ENCODE measurements at regions not wholly inside any gene's neighbourhood (a gene's known extent, or its start where the extent isn't known, plus 50 kb on each side); places are given as distances from the start of the nearest gene placed in this dataset.
"Not testable (repeated sequence)": the region's sequence is repeated elsewhere in the genome, so short reads cannot be mapped to it uniquely, and the experiment has no call there.

DNA sequence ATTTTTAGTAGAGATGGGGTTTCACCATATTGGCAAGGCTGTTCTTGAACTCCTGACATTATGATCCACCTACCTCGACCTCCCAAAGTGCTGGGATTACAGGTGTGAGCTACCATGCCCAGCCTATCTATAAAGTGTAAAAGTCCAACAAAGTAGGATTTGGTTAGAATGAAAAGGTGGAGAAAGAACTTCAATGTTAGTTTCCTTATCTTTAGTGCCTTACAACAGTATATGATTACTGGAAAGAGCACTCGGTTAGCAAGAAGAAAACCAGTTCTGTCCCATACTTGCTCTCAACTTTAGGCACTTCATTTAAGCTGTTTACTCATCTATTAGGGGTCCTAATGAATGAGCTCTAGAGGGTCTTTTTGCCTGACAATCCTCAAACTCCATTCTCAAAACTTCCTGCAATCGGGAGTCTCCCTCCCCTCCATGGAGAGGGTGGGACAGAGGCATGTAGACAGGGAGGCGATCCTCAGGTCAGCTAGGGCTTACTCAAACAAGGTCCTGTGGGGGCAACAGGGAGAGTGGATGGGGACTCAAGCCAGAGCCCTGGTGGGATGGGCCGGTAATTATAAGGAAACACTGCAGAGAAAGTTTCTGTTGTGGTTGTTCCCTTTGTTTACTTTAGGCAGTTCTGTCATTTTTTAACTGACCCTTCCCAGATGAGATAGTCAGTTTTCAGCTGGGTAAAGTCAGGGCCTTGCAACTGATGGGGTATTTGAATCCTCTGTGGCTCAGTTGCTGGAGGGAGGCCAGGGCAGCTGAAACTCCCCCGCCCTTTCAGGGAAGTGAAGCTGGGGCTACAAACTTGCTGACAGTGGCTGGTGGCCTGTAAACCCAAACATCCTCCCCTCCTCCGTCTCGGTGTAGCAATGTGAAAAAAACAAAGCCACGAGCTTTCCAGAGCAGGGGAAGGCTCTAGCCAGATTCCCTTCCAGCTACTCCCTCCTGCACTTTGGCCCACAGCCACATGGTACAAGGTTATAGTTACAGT lies 64.4 kb upstream of the NOTCH2NLA start:
- TF ChIP-seq, protein P1, sequence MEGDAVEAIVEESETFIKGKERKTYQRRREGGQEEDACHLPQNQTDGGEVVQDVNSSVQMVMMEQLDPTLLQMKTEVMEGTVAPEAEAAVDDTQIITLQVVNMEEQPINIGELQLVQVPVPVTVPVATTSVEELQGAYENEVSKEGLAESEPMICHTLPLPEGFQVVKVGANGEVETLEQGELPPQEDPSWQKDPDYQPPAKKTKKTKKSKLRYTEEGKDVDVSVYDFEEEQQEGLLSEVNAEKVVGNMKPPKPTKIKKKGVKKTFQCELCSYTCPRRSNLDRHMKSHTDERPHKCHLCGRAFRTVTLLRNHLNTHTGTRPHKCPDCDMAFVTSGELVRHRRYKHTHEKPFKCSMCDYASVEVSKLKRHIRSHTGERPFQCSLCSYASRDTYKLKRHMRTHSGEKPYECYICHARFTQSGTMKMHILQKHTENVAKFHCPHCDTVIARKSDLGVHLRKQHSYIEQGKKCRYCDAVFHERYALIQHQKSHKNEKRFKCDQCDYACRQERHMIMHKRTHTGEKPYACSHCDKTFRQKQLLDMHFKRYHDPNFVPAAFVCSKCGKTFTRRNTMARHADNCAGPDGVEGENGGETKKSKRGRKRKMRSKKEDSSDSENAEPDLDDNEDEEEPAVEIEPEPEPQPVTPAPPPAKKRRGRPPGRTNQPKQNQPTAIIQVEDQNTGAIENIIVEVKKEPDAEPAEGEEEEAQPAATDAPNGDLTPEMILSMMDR (IDR thresholded peaks at IDR 0.05) = not testable (repeated sequence)
- TF ChIP-seq, protein P2, sequence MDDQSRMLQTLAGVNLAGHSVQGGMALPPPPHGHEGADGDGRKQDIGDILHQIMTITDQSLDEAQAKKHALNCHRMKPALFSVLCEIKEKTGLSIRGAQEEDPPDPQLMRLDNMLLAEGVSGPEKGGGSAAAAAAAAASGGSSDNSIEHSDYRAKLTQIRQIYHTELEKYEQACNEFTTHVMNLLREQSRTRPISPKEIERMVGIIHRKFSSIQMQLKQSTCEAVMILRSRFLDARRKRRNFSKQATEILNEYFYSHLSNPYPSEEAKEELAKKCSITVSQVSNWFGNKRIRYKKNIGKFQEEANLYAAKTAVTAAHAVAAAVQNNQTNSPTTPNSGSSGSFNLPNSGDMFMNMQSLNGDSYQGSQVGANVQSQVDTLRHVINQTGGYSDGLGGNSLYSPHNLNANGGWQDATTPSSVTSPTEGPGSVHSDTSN (IDR thresholded peaks at IDR 0.05) = not testable (repeated sequence)
- not testable (repeated sequence) for TF ChIP-seq RAD21 (conservative IDR thresholded peaks at IDR 0.05 in 1 of 2, IDR thresholded peaks at IDR 0.05 in 1 of 2); POLR2A (IDR thresholded peaks at IDR 0.05; ENCODE audit: low read length); CHD2 (IDR thresholded peaks at IDR 0.05; ENCODE audit: low read length, partially characterized antibody)
- TF ChIP-seq, protein P3, sequence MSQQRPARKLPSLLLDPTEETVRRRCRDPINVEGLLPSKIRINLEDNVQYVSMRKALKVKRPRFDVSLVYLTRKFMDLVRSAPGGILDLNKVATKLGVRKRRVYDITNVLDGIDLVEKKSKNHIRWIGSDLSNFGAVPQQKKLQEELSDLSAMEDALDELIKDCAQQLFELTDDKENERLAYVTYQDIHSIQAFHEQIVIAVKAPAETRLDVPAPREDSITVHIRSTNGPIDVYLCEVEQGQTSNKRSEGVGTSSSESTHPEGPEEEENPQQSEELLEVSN (IDR thresholded peaks at IDR 0.05; ENCODE audit: borderline replicate concordance, low read depth) = not testable (repeated sequence)
- TF ChIP-seq, protein P4, sequence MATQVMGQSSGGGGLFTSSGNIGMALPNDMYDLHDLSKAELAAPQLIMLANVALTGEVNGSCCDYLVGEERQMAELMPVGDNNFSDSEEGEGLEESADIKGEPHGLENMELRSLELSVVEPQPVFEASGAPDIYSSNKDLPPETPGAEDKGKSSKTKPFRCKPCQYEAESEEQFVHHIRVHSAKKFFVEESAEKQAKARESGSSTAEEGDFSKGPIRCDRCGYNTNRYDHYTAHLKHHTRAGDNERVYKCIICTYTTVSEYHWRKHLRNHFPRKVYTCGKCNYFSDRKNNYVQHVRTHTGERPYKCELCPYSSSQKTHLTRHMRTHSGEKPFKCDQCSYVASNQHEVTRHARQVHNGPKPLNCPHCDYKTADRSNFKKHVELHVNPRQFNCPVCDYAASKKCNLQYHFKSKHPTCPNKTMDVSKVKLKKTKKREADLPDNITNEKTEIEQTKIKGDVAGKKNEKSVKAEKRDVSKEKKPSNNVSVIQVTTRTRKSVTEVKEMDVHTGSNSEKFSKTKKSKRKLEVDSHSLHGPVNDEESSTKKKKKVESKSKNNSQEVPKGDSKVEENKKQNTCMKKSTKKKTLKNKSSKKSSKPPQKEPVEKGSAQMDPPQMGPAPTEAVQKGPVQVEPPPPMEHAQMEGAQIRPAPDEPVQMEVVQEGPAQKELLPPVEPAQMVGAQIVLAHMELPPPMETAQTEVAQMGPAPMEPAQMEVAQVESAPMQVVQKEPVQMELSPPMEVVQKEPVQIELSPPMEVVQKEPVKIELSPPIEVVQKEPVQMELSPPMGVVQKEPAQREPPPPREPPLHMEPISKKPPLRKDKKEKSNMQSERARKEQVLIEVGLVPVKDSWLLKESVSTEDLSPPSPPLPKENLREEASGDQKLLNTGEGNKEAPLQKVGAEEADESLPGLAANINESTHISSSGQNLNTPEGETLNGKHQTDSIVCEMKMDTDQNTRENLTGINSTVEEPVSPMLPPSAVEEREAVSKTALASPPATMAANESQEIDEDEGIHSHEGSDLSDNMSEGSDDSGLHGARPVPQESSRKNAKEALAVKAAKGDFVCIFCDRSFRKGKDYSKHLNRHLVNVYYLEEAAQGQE (IDR thresholded peaks at IDR 0.05) = not testable (repeated sequence)
- TF ChIP-seq, protein P5, sequence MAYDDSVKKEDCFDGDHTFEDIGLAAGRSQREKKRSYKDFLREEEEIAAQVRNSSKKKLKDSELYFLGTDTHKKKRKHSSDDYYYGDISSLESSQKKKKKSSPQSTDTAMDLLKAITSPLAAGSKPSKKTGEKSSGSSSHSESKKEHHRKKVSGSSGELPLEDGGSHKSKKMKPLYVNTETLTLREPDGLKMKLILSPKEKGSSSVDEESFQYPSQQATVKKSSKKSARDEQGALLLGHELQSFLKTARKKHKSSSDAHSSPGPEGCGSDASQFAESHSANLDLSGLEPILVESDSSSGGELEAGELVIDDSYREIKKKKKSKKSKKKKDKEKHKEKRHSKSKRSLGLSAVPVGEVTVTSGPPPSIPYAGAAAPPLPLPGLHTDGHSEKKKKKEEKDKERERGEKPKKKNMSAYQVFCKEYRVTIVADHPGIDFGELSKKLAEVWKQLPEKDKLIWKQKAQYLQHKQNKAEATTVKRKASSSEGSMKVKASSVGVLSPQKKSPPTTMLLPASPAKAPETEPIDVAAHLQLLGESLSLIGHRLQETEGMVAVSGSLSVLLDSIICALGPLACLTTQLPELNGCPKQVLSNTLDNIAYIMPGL (CRISPR knock-in tag; IDR thresholded peaks at IDR 0.05; ENCODE audit: borderline replicate concordance) = not testable (repeated sequence)

Measured in A549 (cell line).